CD14-positive monocyte (primary cell): ENCODE measurements at regions not wholly inside any gene's neighbourhood (a gene's known extent, or its start where the extent isn't known, plus 50 kb on each side); places are given as distances from the start of the nearest gene placed in this dataset.

Experiments
- DNase-seq, 3 donors: peaks; one replicate each; pipeline ENCODE4 v3.0.0-alpha.2; 2011 to 2022
- H2AFZ ChIP-seq: 2 replicates; pipeline ENCODE4 v1.6.0; 2012; ENCODE audit warnings: mild to moderate bottlenecking, low read depth, low read length, inconsistent platforms; ENCODE audit not compliant: insufficient read depth, poor library complexity, severe bottlenecking
- H3K27ac ChIP-seq, 2 donors: 1 replicate in 1 of 2; 2 replicates in 1 of 2; pipeline ENCODE4 v1.5.1; 2012 to 2013; ENCODE audit warnings: low read length in 2 of 2, control low read depth in 1 of 2, inconsistent platforms in 1 of 2, low read depth in 1 of 2, mild to moderate bottlenecking in 1 of 2
- H3K27me3 ChIP-seq, 2 donors: one replicate each; pipeline versions ENCODE4 v1.6.0 to v1.6.1; 2011 to 2013; ENCODE audit warnings: low read length in 2 of 2; ENCODE audit not compliant: control insufficient read depth in 2 of 2, insufficient read depth in 2 of 2
- H3K36me3 ChIP-seq, 2 donors: replicated peaks in 1 of 2; 1 replicate in 1 of 2; 2 replicates in 1 of 2; pipeline versions ENCODE4 v1.5.1 to v1.6.1; 2012 to 2013; ENCODE audit warnings: low read length in 2 of 2, control low read depth in 1 of 2, inconsistent platforms in 1 of 2, mild to moderate bottlenecking in 1 of 2; ENCODE audit not compliant: insufficient read depth in 2 of 2, control insufficient read depth in 1 of 2
- H3K4me1 ChIP-seq, 2 donors: 1 replicate in 1 of 2; 2 replicates in 1 of 2; pipeline versions ENCODE4 v1.5.1 to v1.6.1; 2012 to 2013; ENCODE audit warnings: low read length in 2 of 2, control low read depth in 1 of 2, inconsistent platforms in 1 of 2, mild to moderate bottlenecking in 1 of 2, moderate library complexity in 1 of 2; ENCODE audit not compliant: insufficient read depth in 2 of 2, control insufficient read depth in 1 of 2
- H3K4me2 ChIP-seq: replicated peaks from 2 replicates; pipeline ENCODE3; 2012; ENCODE audit warnings: low read length, moderate library complexity, mild to moderate bottlenecking; ENCODE audit not compliant: poor library complexity, severe bottlenecking; ENCODE audit errors: extremely low read depth
- H3K4me3 ChIP-seq, 3 experiments: fragments of 200-600 bp in 1 of 3; sonication (generic) in 1 of 3; replicated peaks in 1 of 3; 1 replicate in 2 of 3; 2 replicates in 1 of 3; pipeline ENCODE4 v1.5.1; 2011 to 2013; ENCODE audit warnings: low read length in 3 of 3, mild to moderate bottlenecking in 3 of 3, control low read depth in 2 of 3, low read depth in 2 of 3, inconsistent platforms in 1 of 3, moderate library complexity in 1 of 3
- H3K79me2 ChIP-seq: 2 replicates; pipeline ENCODE4 v1.6.0; 2012; ENCODE audit warnings: mild to moderate bottlenecking, control low read depth, inconsistent platforms, low read length, moderate library complexity; ENCODE audit not compliant: insufficient read depth
- H3K9ac ChIP-seq: 2 replicates; pipeline ENCODE4 v1.6.0; 2017; ENCODE audit warnings: low read length, mild to moderate bottlenecking; ENCODE audit not compliant: insufficient read depth, poor library complexity, severe bottlenecking
- H3K9me3 ChIP-seq, 2 donors: replicated peaks in 1 of 2; 1 replicate in 1 of 2; 2 replicates in 1 of 2; pipeline versions ENCODE4 v1.5.1 to v1.6.1; 2012 to 2013; ENCODE audit warnings: low read length in 2 of 2, control low read depth in 1 of 2; ENCODE audit not compliant: control insufficient read depth in 1 of 2, insufficient read depth in 1 of 2
- H4K20me1 ChIP-seq: 2 replicates; pipeline ENCODE4 v1.6.0; 2012; ENCODE audit warnings: mild to moderate bottlenecking, low read length, control low read depth, moderate library complexity; ENCODE audit not compliant: insufficient read depth
- H3K27ac Mint-ChIP-seq, 7 donors: one replicate each; pipeline ENCODE4 v1.8.0; 2020; ENCODE audit warnings: mild to moderate bottlenecking in 7 of 7, mixed read lengths in 7 of 7, moderate library complexity in 6 of 7, inconsistent platforms in 2 of 7
- H3K27me3 Mint-ChIP-seq, 3 donors: one replicate each; pipeline ENCODE4 v1.8.0; 2021 to 2022; ENCODE audit warnings: low read depth in 3 of 3, mild to moderate bottlenecking in 3 of 3, mixed read lengths in 3 of 3, moderate library complexity in 3 of 3, inconsistent platforms in 1 of 3
- H3K36me3 Mint-ChIP-seq, 2 donors: one replicate each; pipeline ENCODE4 v1.8.0; 2020; ENCODE audit warnings: mixed read lengths in 2 of 2, inconsistent platforms in 1 of 2, mild to moderate bottlenecking in 1 of 2
- H3K4me1 Mint-ChIP-seq: one replicate; pipeline ENCODE4 v1.8.0; 2020; ENCODE audit warnings: mild to moderate bottlenecking, mixed read lengths
- H3K4me3 Mint-ChIP-seq, 2 donors: one replicate each; pipeline ENCODE4 v1.8.0; 2020; ENCODE audit warnings: mild to moderate bottlenecking in 2 of 2, mixed read lengths in 2 of 2, moderate library complexity in 1 of 2
- H3K9me3 Mint-ChIP-seq, 7 donors: one replicate each; pipeline ENCODE4 v1.8.0; 2020 to 2022; ENCODE audit warnings: mixed read lengths in 7 of 7, mild to moderate bottlenecking in 6 of 7, moderate library complexity in 6 of 7, inconsistent platforms in 2 of 7
- whole genome bisulfite sequencing: methylation state at CpG from one replicate; pipeline ENCODE4 v1.1.5; 2013; ENCODE audit warnings: missing lambda C conversion rate; ENCODE audit not compliant: insufficient coverage; 5-methylcytosine and 5-hydroxymethylcytosine counted together
- intact Hi-C, 2 donors: fragments of 100-400 bp; cut with micrococcal nuclease; formaldehyde crosslinking; loops; one replicate each; pipeline versions ENCODE4 v1.15.0 to v1.15.1; 2023
- TF ChIP-seq, protein P1 (sequence below): fragments of 200-600 bp; IDR thresholded peaks from one replicate; pipeline ENCODE4 v1.8.0; 2022; ENCODE audit warnings: antibody characterized with exemption, mild to moderate bottlenecking

DNA sequence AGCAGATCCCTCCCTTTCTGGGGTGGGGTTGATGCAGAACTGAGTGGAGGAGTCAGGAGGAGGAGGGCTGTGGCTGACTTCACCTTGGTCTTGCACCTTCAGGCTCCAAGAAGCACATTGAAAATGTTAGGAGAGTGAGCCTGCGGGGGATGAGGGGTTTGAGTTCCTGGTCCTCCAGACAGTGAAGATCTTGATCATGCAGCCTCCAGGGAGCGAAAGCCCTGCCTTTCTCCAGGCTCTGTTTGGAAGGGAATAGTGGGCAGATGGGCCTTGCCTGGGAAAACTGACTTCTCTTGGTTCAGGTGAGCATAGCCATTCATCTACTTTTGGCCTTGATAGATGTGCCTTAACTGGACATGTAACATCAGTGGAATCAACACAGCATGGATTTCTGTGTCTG, 267.6 kb upstream of the B3GAT1 start:
- TF ChIP-seq, protein P1, sequence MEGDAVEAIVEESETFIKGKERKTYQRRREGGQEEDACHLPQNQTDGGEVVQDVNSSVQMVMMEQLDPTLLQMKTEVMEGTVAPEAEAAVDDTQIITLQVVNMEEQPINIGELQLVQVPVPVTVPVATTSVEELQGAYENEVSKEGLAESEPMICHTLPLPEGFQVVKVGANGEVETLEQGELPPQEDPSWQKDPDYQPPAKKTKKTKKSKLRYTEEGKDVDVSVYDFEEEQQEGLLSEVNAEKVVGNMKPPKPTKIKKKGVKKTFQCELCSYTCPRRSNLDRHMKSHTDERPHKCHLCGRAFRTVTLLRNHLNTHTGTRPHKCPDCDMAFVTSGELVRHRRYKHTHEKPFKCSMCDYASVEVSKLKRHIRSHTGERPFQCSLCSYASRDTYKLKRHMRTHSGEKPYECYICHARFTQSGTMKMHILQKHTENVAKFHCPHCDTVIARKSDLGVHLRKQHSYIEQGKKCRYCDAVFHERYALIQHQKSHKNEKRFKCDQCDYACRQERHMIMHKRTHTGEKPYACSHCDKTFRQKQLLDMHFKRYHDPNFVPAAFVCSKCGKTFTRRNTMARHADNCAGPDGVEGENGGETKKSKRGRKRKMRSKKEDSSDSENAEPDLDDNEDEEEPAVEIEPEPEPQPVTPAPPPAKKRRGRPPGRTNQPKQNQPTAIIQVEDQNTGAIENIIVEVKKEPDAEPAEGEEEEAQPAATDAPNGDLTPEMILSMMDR, result no peak
- Mint-ChIP-seq H3K27ac (no peak overlapping the region), H3K4me3 (no peak overlapping the region), H3K4me1 (no peaks in the 10 kb centered on the region), H3K9me3 (peaks cover 0 to 2% (median 0%) of the 10 kb centered on the region in 7 donors), H3K27me3 (peaks cover 4 to 8% (median 4%) of the 10 kb centered on the region in 3 donors), H3K36me3 (no peaks in the 10 kb centered on the region)
- intact Hi-C loops, result no loop called here
- H3K4me2 ChIP-seq, result no peak overlapping the region
- no peaks in the 10 kb centered on the region for H3K9me3 ChIP-seq
- H3K27me3 ChIP-seq, result no peaks in the 10 kb centered on the region
- DNase-seq, result no peak
- 94% methylated on average over 2 of the region's 2 CpGs for WGBS
- H3K79me2 ChIP-seq, result no peaks in the 10 kb centered on the region
- H2AFZ ChIP-seq, result no peak overlapping the region
- H3K27ac ChIP-seq, result no peak overlapping the region
- H3K36me3 ChIP-seq, result no peaks in the 10 kb centered on the region
- no peak overlapping the region for H3K4me3 ChIP-seq
- H3K4me1 ChIP-seq, result no peaks in the 10 kb centered on the region
- H4K20me1 ChIP-seq, result no peaks in the 10 kb centered on the region
- H3K9ac ChIP-seq, result no peak overlapping the region

DNA sequence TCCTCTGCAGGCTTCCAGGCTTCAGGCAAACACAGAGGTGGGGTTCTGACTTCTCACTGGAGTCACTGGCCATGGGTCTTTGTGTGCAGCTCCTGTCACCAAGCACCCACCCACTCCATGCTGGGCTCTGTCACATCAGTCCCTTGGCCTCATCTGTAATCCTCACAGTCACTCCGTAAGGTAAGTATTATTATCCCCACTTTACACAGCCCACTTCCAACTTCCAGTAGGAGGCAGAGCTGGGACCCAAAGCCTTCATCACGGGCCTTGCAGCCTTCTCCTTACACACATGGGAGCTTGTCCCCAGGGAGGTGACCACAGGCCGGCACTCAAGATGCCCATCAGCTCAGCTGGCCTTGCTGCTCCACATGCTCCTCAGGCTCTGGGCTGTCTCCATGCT, 266.7 kb upstream of the B3GAT1 start:
- no peak overlapping the region for H3K27ac ChIP-seq
- H3K9me3 Mint-ChIP-seq, result peaks cover 0 to 2% (median 0%) of the 10 kb centered on the region in 7 donors
- H3K27me3 Mint-ChIP-seq, result peaks cover 4 to 8% (median 4%) of the 10 kb centered on the region in 3 donors
- H3K4me1 ChIP-seq, result no peaks in the 10 kb centered on the region
- TF ChIP-seq, protein P1, result no peak
- WGBS, result 93% methylated on average over 3 of the region's 3 CpGs
- DNase-seq, result no peak
- no peaks in the 10 kb centered on the region for H3K27me3 ChIP-seq
- H3K9ac ChIP-seq, result no peak overlapping the region
- H3K4me3 Mint-ChIP-seq, result no peak overlapping the region
- H3K9me3 ChIP-seq, result no peaks in the 10 kb centered on the region
- no peaks in the 10 kb centered on the region for H4K20me1 ChIP-seq
- H3K36me3 Mint-ChIP-seq, result no peaks in the 10 kb centered on the region
- intact Hi-C loops, result no loop called here
- no peak overlapping the region for H3K4me2 ChIP-seq
- H3K79me2 ChIP-seq, result no peaks in the 10 kb centered on the region
- no peaks in the 10 kb centered on the region for H3K36me3 ChIP-seq
- no peak overlapping the region for H3K4me3 ChIP-seq
- H3K4me1 Mint-ChIP-seq, result no peaks in the 10 kb centered on the region
- H2AFZ ChIP-seq, result no peak overlapping the region
- H3K27ac Mint-ChIP-seq, result no peak overlapping the region
